ENCODE measurements at regions not wholly inside any gene's neighbourhood (a gene's known extent, or its start where the extent isn't known, plus 50 kb on each side); places are given as distances from the start of the nearest gene placed in this dataset.

DNA sequence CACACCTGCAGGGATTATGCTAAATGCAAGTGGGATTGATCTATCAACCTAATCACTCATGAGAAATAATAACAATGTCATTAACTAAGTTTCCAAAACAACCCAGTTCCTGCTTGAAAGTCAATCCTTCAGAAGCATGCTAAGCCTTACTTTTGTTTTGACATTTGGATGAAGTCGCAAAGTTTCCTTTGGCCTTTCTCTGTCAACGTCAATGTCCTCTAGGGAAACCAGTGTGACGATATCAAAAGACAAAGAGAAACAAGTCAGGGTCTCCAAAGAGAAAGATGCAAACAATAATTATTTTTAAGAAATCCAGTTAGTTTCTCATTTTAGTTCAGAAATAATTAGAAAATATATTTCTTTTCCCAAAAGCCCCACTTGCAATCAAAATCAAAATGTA is 86.7 kb upstream of the SRD5A3 start:
- H3K4me2 ChIP-seq (ENCODE audit: insufficient read depth, low read length): no peak overlapping the region
- H3K4me3 ChIP-seq (replicated peaks in 1 of 3; ENCODE audit: insufficient read depth in 1 of 3, low read depth in 1 of 3, low read length in 3 of 3): no peak overlapping the region
- dilution Hi-C loops (cut with MboI; ENCODE audit: extremely low pct_ligation_motif_present, low sequenced_read_pairs): no loop called here
- no peaks in the 10 kb centered on the region for H3K79me2 ChIP-seq (ENCODE audit: control insufficient read depth, insufficient read depth, low read length)
- H4K20me1 ChIP-seq (replicated peaks; ENCODE audit: control insufficient read depth, extremely low read depth, insufficient read depth, low read length): no peaks in the 10 kb centered on the region
- TF ChIP-seq, protein P1, sequence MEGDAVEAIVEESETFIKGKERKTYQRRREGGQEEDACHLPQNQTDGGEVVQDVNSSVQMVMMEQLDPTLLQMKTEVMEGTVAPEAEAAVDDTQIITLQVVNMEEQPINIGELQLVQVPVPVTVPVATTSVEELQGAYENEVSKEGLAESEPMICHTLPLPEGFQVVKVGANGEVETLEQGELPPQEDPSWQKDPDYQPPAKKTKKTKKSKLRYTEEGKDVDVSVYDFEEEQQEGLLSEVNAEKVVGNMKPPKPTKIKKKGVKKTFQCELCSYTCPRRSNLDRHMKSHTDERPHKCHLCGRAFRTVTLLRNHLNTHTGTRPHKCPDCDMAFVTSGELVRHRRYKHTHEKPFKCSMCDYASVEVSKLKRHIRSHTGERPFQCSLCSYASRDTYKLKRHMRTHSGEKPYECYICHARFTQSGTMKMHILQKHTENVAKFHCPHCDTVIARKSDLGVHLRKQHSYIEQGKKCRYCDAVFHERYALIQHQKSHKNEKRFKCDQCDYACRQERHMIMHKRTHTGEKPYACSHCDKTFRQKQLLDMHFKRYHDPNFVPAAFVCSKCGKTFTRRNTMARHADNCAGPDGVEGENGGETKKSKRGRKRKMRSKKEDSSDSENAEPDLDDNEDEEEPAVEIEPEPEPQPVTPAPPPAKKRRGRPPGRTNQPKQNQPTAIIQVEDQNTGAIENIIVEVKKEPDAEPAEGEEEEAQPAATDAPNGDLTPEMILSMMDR (IDR thresholded peaks at IDR 0.05; ENCODE audit: extremely low read depth in 1 of 2, insufficient read depth in 1 of 2, low read depth in 1 of 2, low read length in 2 of 2): no peak
- TF ChIP-seq MYC (IDR thresholded peaks at IDR 0.05; ENCODE audit: low read depth, low read length) (no peak), POLR2A (IDR thresholded peaks at IDR 0.05; ENCODE audit: low read depth, low read length) (no peak), FOS (IDR thresholded peaks at IDR 0.05; ENCODE audit: borderline replicate concordance, insufficient read depth, low read length) (no peak), JUN (IDR thresholded peaks at IDR 0.05; ENCODE audit: borderline replicate concordance, insufficient read depth, insufficient read length, low read depth) (no peak), EZH2 (IDR thresholded peaks at IDR 0.05; ENCODE audit: borderline replicate concordance, low read depth, low read length, severe bottlenecking) (no peak), GATA2 (IDR thresholded peaks at IDR 0.05; ENCODE audit: insufficient read depth, insufficient read length, low read depth, low read length) (no peak), POLR2AphosphoS5 (IDR thresholded peaks at IDR 0.05; ENCODE audit: insufficient read depth, low read depth, low read length) (no peak)
- TF ChIP-seq, protein P2, sequence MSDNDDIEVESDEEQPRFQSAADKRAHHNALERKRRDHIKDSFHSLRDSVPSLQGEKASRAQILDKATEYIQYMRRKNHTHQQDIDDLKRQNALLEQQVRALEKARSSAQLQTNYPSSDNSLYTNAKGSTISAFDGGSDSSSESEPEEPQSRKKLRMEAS (IDR thresholded peaks at IDR 0.05; ENCODE audit: insufficient read depth, insufficient read length): no peak
- H3K27ac ChIP-seq (ENCODE audit: insufficient read depth, low read depth, low read length): no peak overlapping the region
- no TSS peak for BruUV-seq (replicated peaks)
- H3K9me1 ChIP-seq (replicated peaks; ENCODE audit: control insufficient read depth, extremely low read depth, insufficient read depth, low read length): no peaks in the 10 kb centered on the region
- ChIA-PET POLR2A (no interaction called here), CTCF (interaction anchor here (1.2 to 1.6 kb wide), 2 partner anchors 11 to 62 kb away, joined by 3 to 5 read pairs; no protein-coding TSS in a partner anchor)
- DNase-seq (ENCODE audit: low read depth, low spot score): no peak
- H3K9me3 ChIP-seq (replicated peaks; ENCODE audit: control insufficient read depth, insufficient read depth, low read length): no peaks in the 10 kb centered on the region
- peaks cover 13% of the 10 kb centered on the region for H3K4me1 ChIP-seq (ENCODE audit: control insufficient read depth, extremely low read depth, insufficient read depth, low read length)
- H3K9ac ChIP-seq (replicated peaks; ENCODE audit: extremely low read depth, insufficient read depth, low read length): no peak overlapping the region
- no peak overlapping the region for H2AFZ ChIP-seq (ENCODE audit: low read depth, low read length)
- FAIRE-seq: no peak
- no peaks in the 10 kb centered on the region for H3K36me3 ChIP-seq (ENCODE audit: control insufficient read depth in 2 of 2, extremely low read depth in 1 of 2, insufficient read depth in 2 of 2, low read length in 2 of 2)
- intact Hi-C loops (cut with micrococcal nuclease): no loop called here
- H3K27me3 ChIP-seq (ENCODE audit: control insufficient read depth in 2 of 2, insufficient read depth in 2 of 2, low read length in 2 of 2): no peaks in the 10 kb centered on the region

Data from endothelial cell of umbilical vein (primary cell).